ENCODE measurements at regions not wholly inside any gene's neighbourhood (a gene's known extent, or its start where the extent isn't known, plus 50 kb on each side); places are given as distances from the start of the nearest gene placed in this dataset.

DNA sequence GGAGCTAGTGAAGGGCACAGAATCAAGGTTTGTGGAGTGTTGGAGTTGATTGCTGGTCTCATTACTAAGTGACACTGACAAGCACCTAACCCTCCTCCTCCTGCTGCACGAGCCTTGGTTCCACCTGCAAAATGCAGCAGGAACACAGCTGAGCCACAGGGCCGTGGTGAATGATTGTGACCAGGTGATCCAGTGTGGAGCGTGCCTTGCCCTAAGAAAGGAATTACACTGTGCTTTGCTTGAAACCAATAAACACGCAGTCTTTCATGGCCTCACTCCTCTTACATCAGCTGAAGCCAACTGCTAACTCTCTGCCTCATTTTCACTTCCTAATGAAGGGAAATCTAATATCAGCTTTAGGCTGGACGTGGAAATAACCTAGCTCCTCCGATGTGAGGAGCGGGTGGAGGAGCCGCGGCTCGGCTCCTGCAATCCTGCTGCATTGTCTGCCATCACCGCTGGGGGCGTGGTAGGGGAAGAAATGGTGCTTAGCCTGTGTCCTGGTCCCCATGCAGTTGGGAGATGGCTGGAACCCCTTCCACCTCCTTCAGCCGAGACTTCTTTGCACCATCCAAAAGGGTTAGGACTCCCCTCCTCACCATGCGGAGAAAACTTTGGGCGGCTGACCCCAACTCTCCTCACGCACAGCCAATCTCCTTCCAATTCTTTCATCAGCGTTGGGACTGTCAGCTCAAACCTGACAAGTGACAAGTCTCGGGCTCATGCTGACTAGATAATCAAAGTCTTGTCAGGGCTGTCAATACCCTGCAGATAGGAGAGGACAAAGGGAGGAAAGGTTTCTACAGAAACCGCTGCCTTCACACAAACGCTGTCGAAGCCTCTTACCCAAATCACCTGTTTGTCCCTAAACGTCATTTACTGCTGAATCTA lies 427.9 kb downstream of the ZNF536 start:
- no peak for TF ChIP-seq ZNF331 (CRISPR knock-in tag; IDR thresholded peaks at IDR 0.05; ENCODE audit: low read depth)
- TF ChIP-seq, protein P1, sequence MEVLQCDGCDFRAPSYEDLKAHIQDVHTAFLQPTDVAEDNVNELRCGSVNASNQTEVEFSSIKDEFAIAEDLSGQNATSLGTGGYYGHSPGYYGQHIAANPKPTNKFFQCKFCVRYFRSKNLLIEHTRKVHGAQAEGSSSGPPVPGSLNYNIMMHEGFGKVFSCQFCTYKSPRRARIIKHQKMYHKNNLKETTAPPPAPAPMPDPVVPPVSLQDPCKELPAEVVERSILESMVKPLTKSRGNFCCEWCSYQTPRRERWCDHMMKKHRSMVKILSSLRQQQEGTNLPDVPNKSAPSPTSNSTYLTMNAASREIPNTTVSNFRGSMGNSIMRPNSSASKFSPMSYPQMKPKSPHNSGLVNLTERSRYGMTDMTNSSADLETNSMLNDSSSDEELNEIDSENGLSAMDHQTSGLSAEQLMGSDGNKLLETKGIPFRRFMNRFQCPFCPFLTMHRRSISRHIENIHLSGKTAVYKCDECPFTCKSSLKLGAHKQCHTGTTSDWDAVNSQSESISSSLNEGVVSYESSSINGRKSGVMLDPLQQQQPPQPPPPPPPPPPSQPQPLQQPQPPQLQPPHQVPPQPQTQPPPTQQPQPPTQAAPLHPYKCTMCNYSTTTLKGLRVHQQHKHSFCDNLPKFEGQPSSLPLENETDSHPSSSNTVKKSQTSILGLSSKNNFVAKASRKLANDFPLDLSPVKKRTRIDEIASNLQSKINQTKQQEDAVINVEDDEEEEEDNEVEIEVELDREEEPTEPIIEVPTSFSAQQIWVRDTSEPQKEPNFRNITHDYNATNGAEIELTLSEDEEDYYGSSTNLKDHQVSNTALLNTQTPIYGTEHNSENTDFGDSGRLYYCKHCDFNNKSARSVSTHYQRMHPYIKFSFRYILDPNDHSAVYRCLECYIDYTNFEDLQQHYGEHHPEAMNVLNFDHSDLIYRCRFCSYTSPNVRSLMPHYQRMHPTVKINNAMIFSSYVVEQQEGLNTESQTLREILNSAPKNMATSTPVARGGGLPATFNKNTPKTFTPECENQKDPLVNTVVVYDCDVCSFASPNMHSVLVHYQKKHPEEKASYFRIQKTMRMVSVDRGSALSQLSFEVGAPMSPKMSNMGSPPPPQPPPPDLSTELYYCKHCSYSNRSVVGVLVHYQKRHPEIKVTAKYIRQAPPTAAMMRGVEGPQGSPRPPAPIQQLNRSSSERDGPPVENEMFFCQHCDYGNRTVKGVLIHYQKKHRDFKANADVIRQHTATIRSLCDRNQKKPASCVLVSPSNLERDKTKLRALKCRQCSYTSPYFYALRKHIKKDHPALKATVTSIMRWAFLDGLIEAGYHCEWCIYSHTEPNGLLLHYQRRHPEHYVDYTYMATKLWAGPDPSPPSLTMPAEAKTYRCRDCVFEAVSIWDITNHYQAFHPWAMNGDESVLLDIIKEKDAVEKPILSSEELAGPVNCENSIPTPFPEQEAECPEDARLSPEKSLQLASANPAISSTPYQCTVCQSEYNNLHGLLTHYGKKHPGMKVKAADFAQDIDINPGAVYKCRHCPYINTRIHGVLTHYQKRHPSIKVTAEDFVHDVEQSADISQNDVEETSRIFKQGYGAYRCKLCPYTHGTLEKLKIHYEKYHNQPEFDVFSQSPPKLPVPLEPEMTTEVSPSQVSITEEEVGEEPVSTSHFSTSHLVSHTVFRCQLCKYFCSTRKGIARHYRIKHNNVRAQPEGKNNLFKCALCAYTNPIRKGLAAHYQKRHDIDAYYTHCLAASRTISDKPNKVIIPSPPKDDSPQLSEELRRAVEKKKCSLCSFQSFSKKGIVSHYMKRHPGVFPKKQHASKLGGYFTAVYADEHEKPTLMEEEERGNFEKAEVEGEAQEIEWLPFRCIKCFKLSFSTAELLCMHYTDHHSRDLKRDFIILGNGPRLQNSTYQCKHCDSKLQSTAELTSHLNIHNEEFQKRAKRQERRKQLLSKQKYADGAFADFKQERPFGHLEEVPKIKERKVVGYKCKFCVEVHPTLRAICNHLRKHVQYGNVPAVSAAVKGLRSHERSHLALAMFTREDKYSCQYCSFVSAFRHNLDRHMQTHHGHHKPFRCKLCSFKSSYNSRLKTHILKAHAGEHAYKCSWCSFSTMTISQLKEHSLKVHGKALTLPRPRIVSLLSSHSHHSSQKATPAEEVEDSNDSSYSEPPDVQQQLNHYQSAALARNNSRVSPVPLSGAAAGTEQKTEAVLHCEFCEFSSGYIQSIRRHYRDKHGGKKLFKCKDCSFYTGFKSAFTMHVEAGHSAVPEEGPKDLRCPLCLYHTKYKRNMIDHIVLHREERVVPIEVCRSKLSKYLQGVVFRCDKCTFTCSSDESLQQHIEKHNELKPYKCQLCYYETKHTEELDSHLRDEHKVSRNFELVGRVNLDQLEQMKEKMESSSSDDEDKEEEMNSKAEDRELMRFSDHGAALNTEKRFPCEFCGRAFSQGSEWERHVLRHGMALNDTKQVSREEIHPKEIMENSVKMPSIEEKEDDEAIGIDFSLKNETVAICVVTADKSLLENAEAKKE (CRISPR knock-in tag; IDR thresholded peaks at IDR 0.05), result 0 out of 2 replicates have a peak, but pooled peaks have one; percentile 5
- TF ChIP-seq, protein P2, sequence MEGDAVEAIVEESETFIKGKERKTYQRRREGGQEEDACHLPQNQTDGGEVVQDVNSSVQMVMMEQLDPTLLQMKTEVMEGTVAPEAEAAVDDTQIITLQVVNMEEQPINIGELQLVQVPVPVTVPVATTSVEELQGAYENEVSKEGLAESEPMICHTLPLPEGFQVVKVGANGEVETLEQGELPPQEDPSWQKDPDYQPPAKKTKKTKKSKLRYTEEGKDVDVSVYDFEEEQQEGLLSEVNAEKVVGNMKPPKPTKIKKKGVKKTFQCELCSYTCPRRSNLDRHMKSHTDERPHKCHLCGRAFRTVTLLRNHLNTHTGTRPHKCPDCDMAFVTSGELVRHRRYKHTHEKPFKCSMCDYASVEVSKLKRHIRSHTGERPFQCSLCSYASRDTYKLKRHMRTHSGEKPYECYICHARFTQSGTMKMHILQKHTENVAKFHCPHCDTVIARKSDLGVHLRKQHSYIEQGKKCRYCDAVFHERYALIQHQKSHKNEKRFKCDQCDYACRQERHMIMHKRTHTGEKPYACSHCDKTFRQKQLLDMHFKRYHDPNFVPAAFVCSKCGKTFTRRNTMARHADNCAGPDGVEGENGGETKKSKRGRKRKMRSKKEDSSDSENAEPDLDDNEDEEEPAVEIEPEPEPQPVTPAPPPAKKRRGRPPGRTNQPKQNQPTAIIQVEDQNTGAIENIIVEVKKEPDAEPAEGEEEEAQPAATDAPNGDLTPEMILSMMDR (conservative IDR thresholded peaks at IDR 0.05; ENCODE audit: low read depth in 2 of 2), result peak; percentile 70 to 78
- Histone ChIP-seq H2AFZ (peak overlapping the region; percentile 78; the same call in 1 of the 2 replicates), H3K36me3 (ENCODE audit: insufficient read depth) (no peaks in the 10 kb centered on the region), H3K4me3 (no peak overlapping the region), H4K20me1 (replicated peaks; ENCODE audit: insufficient read depth) (no peaks in the 10 kb centered on the region), H3K4me1 (ENCODE audit: insufficient read depth) (peaks cover 9% of the 10 kb centered on the region), H3K9me2 (ENCODE audit: insufficient read depth) (no peaks in the 10 kb centered on the region; the same call in 1 of the 2 replicates), H3K27me3 (ENCODE audit: insufficient read depth) (no peaks in the 10 kb centered on the region), H3F3A (replicated peaks; ENCODE audit: low read depth) (no peaks in the 10 kb centered on the region), H3K27ac (ENCODE audit: low read depth) (no peak overlapping the region), H3K79me2 (replicated peaks; ENCODE audit: insufficient read depth) (no peaks in the 10 kb centered on the region), H3K4me2 (no peak overlapping the region)
- DNase-seq (ENCODE audit: low spot score), result peak; percentile 81
- Mint-ChIP-seq H3K9me3 (peaks cover 1% of the 10 kb centered on the region; the same call in 1 of the 3 replicates), H3K36me3 (ENCODE audit: low read depth) (no peaks in the 10 kb centered on the region), H3K4me1 (peaks cover 27% of the 10 kb centered on the region), H3K4me3 (no peak overlapping the region), H3K27ac (no peak overlapping the region), H3K27me3 (ENCODE audit: insufficient read depth, low read depth, poor library complexity) (peaks cover 7% of the 10 kb centered on the region)
- ATAC-seq, result peak; percentile 96
